Frontal cortex (tissue), 3 donors: ENCODE measurements at regions not wholly inside any gene's neighbourhood (a gene's known extent, or its start where the extent isn't known, plus 50 kb on each side); places are given as distances from the start of the nearest gene placed in this dataset.
"Not testable (repeated sequence)": the region's sequence is repeated elsewhere in the genome, so short reads cannot be mapped to it uniquely, and the experiment has no call there.

Source experiments
- DNase-seq, 2 donors: peaks; one replicate each; pipeline ENCODE4 v3.0.0; 2012; ENCODE audit warnings: low spot score in 2 of 2
- FAIRE-seq: peaks from 2 replicates; lab custom pipeline; 2012; peaks lifted over from hg19 to GRCh38; lab: Jason Lieb, UNC
- donor health status: control.
- donor health status: control.
- donor health status: control.

DNA sequence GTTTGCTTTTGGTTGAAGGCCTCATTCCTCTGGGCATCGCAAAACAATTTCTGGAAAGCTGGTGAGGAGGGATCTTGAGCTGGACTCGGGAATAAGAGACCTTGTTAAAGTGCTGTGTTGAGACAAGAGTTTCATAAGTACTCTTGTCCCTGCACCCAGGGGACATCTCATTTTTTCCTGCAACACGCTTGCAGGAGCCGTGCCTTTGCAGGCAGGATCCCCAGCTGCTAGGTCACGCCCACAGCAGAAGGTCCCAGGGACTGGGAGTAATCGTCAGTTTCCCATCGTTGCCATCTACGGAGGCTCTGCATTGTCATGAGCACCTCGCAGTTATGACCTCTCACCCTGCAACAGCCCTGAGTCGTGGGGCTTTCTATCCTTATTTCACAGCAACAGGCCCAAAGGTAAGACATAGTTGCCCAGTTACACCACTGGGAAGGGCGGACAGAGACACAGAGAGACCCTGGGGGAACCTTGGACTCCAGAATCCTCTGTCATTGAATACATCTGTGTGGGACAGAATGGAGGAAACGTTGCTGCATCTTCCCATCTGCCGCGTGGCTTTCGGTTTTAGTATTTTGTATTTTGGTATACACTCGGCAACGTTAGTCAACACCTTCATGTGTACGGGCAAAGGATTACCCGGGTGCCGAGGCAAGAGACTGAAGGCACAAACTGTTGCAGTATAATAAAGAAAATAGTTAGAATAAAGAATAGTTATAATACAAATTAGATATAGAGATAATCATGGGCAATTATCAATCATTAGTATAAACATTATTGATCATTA is 60.4 kb upstream of the DMRTB1 start:
- DNase-seq (no peak), FAIRE-seq (no peak)

DNA sequence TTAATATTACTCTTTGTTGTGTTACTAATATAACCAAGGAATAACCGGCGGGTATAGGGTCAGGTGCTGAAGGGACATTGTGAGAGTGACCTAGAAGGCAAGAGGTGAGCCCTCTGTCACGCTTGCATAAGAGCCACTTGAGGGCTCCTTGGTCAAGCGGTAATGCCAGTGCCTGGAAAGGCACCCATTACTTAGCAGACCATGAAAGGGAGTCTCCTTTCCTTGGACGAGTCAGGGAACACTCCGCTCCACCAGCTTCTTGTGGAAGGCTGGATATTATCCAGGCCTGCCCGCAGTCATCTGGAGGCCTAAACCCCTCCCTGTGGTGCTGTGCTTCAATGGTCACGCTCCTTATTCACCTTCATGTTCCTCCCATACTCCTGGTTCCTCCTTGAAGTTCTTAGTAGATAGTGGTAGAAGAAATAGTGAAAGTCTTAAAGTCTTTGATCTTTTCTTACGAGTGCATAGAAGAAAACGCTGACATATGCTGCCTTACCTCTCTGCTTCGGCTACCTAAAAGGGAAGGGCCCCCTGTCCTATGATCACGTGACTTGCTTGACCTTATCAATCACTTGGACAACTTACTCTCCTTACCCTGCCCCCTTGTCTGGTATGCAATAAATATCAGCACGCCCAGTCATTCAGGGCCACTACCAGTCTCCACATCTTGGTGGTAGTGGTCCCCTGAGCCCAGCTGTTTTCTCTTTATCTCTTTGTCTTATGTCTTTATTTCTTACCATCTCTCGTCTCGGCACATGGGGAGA is 59.6 kb upstream of the DMRTB1 start:
- not testable (repeated sequence) for DNase-seq, FAIRE-seq

DNA sequence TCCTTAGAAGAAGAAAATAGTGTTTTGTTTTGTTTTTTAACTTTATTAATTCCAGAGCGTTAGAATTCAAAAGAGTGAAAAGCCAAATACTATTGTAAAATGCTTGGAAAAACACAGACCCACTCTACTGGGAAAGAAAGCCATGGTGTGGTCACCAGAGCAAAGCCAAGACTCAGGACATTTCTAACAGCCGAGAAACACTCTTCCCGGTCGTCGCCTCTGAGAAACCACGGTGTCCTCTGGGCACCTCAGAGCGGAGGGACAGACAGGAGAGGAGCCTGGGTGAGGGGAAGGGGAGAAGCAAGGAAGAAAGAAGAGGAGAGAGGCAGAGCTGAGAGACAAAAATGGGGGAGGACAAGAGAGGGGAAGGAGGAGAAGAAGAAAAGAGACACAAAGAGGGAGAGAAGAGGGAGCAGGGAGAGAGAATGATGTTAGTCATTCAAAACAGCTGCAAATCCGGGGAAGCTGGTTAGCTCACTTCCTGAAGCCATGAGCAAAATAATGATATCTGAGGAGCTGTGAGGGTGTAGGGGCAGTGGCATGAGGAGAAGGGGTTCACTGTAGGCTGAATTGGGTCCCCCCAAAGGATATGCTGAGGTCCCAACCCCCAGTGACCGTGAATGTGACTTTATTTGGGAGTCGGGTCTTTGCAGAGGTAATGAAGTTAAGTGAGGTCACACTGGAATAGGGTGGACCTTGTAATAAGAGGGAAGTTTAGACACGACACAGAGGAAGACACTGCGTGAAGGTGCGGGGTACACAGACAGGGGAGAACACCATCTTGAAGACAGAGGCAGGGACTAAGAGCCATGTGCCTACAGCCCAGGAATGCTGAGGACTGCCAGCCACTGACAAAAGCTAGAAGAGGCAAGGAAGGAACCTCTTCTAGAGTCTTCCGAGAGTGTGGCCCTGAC is 58.2 kb upstream of the DMRTB1 start:
- DNase-seq (no peak), FAIRE-seq (no peak)

DNA sequence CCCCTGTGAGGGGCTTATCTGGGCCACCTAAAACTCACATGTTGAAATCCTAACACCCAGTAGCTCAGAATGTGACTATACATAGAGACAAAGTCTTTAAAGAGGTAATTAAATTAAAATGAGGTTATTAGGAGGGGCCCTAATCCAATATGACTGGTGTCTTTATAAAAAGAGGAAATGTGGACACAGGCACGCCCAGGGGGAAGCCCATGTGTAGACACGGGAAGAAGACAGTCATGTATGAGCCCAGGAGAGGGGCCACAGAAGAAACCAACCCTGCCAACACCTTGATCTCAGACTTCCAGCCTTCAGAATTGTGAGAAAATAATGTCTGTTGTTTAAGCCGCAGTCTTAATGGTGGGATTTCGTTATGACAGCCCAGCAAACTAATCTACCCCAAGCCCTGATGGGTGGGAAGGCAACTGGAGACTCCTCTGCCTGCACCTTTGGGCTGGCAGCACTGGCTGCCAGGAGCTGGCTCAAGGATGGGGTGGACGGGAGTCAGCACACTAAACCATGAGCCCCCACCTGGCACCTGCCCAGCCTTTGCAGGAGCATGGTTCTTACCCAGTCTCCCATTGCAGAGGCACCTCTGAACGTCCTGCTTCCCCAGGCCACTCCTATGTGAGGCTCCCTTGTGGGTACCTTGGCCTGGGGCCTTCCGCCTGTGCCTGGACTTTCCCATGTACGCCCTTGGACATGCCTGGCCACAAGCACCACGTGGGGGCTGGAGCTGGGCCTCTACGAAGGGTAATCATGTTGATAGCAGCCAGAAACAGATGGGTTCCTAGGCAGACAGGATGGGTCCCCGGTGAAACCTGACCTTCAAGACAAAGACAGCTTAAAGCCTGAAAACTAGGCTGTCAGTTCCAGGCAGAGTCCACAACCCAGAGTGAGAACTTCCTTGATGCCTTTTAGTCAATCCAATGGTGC is 57.1 kb upstream of the DMRTB1 start:
- no peak for DNase-seq
- FAIRE-seq: no peak

DNA sequence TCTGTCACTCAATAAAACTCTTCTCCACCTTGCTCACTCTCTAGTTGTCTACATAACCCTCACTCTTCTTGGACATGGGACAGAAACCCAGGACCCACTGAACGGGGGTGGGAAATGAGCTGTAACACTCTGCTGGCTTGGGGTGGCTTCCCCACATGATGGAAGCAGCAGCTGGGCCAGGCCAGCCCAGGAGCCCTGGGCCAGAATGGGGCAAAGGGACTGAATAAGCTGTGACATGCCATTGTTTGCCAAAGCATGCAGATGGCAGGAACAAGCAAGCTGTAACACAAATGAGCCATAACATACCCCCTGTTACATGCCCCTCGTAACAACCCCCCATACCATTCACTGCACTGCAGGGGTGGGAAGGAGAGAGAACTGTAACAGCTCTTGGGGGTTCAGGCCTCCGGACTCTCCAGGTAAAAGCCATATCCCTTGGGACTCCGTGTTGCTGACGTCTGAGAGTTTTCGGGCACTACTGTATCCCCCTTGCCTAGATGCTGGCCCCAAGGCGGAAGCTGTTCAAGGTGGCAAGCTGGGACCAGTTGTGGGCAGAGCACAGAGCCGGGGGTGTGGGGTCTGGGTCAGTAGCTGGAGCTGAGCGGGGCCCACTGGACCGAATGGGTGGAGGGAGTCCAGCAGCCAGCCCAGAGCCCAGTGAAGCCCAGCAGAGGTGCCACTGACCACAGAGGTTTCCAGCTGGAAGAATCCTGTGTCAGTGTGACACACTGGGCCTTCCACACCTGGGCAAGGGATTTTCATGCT is 56.1 kb upstream of the DMRTB1 start:
- no peak for DNase-seq
- FAIRE-seq: no peak

DNA sequence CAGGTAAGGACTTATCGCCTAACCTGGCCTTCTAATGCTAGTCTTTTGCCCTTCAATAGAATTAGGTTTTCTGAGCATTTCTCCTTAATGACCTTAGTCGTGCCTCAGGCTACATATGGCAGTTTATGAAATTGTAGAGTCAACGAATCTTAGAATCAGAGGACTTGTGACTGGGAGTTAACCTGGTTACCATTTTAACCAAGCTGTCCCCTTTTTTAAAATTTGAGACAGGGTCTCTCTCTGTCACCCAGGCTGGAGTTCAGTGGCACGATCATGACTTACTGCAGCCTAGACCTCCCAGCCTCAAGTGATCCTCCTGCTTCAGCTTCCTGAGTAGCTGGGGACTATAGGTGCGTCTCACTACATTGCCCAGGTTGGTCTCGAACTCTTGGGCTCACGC is 53.5 kb upstream of the DMRTB1 start:
- DNase-seq (no peak), FAIRE-seq (no peak)

DNA sequence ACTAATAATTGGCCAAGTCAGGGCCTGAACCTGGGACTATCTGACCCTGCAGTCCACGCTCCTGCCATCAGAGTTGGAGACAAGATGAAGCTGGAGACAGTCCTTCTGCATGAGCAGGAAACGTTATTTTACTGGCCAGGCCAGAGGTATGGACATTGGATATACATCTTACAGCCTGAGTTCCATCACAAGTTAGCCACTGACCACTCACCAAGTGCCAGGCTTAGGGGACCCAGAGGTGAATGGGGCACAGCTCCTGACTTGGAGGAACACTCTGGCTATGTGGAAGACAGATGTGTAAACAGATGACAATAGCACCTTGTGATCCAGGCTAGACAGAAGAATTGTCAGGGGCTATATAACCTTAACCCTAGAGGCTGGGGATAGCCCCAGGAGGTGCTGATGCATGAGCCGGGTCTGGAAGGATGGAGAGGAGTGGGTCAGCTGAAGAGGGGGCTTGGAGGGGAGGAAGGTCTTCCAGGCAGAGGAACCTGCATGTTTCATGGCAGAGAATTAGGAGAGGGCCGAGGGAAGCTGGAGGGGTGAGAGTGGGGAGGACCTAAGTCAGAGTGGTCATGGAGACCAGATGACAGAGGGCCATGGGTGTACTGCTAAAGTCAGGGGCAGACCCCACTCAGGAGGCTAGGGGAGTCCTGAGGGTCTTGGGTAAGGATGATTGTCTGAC is 52.5 kb upstream of the DMRTB1 start:
- DNase-seq: no peak
- FAIRE-seq: no peak

DNA sequence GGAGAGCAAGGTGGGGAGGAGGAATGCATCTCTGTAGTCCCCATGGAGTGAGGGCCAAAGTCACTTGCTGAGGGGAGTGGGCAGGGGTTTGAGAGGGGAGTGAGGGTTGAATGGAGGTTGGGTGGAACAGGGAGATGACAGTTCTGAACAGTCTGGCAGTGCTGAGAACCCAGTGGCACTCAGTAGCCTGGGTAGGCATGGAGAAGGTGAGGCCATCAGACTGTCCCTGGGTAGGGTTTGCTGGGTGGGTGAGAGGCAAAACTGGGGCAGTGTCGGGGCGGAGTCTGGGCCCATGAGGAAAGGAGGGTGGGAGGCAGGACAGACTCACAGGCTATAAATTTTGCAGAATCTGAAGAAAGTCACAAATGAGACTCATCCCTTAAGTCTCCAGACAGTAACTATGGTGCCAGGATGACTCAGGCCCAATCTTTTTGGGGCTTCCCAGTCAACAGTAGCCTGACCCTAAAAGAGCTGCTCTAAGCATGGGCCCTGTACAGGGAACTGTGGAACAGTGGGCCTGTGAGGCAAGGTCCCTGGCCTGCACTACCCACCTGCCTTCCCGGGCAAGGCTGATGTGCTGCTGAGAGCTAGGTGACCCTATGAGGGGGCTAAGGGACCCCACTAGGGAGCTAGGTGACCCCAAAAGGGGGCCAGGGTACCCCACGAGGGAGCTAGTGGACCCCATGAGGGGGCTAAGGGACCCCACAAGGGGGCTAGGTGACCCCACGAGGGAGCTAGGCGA is 51.0 kb upstream of the DMRTB1 start:
- DNase-seq (no peak), FAIRE-seq (no peak)

DNA sequence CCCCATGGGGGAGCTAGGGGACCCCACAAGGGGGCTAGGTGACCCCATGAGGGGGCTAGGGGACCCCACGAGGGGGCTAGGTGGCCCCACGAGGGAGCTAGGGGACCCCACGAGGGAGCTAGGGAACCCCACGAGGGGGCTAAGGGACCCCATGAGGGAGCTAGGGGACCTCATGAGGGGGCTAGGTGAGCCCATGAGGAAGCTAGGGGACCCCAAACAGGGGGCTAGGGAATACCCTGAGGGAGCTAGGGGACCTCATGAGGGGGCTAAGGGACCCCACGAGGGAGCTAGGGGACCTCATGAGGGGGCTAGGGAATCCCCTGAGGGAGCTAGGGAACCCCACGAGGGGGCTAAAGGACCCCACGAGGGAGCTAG is 50.5 kb upstream of the DMRTB1 start:
- no peak for FAIRE-seq

DNA sequence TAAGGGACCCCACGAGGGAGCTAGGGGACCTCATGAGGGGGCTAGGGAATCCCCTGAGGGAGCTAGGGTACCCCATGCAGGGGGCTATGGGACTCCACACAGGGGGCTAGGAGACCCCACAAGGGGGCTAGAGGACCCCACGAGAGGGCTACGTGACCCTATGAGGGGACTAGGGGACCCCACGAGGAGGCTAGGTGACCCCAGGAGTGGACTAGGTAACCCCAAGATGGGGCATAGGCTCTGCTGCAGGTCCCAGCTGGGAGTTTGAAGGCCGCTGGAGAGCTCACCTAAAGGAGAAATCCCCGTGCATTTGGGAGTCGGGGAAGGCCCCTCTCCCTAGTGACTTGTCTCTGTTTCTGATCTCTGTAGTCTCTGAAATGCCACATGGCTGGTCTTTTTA is 50.0 kb upstream of the DMRTB1 start:
- DNase-seq: no peak
- FAIRE-seq: no peak

More for the DNA sequence above, 50.5 kb upstream of the DMRTB1 start:
- no peak for DNase-seq
